Heart left ventricle (tissue), 13 donors: ENCODE measurements at regions not wholly inside any gene's neighbourhood (a gene's known extent, or its start where the extent isn't known, plus 50 kb on each side); places are given as distances from the start of the nearest gene placed in this dataset.

Experiments
- CTCF ChIP-seq, 12 donors: fragments of 200-600 bp; sonication (generic) in 4 of 12; IDR thresholded peaks; one replicate each; pipeline versions ENCODE4 v1.5.0 to v1.8.0; 2018 to 2022; ENCODE audit warnings: antibody characterized with exemption in 12 of 12, mild to moderate bottlenecking in 5 of 12
- POLR2A ChIP-seq, 2 donors: fragments of 450-650 bp; IDR thresholded peaks; one replicate each; pipeline ENCODE4 v1.6.1; 2017; ENCODE audit warnings: antibody characterized with exemption in 2 of 2, mild to moderate bottlenecking in 2 of 2, moderate library complexity in 2 of 2
- donor health status: ischemic (EF 13 %, LVEDD 7.1; RV severe dilation, severe dysfunction).
- donor health status: DM: no; HTN: yes; CAD: no.
- donor health status: DM: no; HTN: no; CAD: no.
- donor health status: ischemic (EF 25% LVEDD 6.9; RV normal size, moderate dysfunction).
- donor health status: ischemic (EF 25% LVEDD 5.7; RV mildly dilated, moderate dysfunction).
- donor health status: ischemic (EF 35%, LVEDD 5.7; RV mildly dilated, moderate dysfunction).
- donor health status: nonischemic (EF 11% LVEDD 7.7; RV severe dilation, severe dysfunction).
- donor health status: DM: yes; HTN: yes; CAD: no.
- donor health status: PGD.
- donor health status: ischemic (EF 29% LVEDD 5.4; RV normal size, mild dysfunction).
- donor health status: nonischemic (EF 23%, LVEDD 6.1; RV moderate dilation, normal function).

GRCh38 chr16:55057866-55058265, 127.2 kb downstream of the IRX5 start:
- TF ChIP-seq CTCF (IDR thresholded peaks at IDR 0.05) (no peak), POLR2A (IDR thresholded peaks at IDR 0.05) (no peak)
